ENCODE measurements at regions not wholly inside any gene's neighbourhood (a gene's known extent, or its start where the extent isn't known, plus 50 kb on each side); places are given as distances from the start of the nearest gene placed in this dataset.

DNA sequence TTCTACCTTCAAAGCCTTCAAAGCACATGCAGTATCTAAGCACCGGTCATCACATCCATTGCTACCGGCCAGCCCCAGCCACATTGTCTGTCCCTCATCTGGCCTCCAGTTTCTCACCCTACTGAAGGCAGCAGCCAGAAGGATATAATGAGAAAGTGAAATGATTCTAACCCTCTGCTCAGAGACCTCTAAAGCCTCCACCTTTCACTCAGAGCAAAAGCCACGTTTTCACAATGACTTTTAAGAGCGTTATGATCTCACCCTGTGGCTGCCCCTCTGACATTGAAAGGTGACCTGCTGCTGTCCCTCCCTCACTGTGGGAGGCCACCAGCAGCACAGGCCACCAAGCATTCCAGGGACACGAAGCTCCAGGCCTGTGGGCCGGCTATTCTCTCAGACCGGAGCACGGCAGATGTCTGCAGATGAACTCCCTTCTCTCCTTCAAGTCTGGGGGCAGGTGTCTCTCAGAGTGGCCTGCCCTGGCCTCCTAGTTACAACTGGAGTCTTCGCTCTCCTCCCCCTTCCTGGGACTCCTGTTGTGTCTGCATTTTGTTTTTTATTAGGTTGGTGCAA is 94.9 kb upstream of the EEPD1 start:
- TF ChIP-seq, protein P1, sequence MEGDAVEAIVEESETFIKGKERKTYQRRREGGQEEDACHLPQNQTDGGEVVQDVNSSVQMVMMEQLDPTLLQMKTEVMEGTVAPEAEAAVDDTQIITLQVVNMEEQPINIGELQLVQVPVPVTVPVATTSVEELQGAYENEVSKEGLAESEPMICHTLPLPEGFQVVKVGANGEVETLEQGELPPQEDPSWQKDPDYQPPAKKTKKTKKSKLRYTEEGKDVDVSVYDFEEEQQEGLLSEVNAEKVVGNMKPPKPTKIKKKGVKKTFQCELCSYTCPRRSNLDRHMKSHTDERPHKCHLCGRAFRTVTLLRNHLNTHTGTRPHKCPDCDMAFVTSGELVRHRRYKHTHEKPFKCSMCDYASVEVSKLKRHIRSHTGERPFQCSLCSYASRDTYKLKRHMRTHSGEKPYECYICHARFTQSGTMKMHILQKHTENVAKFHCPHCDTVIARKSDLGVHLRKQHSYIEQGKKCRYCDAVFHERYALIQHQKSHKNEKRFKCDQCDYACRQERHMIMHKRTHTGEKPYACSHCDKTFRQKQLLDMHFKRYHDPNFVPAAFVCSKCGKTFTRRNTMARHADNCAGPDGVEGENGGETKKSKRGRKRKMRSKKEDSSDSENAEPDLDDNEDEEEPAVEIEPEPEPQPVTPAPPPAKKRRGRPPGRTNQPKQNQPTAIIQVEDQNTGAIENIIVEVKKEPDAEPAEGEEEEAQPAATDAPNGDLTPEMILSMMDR (IDR thresholded peaks at IDR 0.05): no peak
- TF ChIP-seq POLR2A (IDR thresholded peaks at IDR 0.05): no peak
